Smooth muscle cell (in vitro differentiated cells): ENCODE measurements at regions not wholly inside any gene's neighbourhood (a gene's known extent, or its start where the extent isn't known, plus 50 kb on each side); places are given as distances from the start of the nearest gene placed in this dataset.

ENCODE experiments used
- DNase-seq: peaks from one replicate; lab custom pipeline; 2025; ENCODE audit not compliant: unreplicated experiment; lab: John Stamatoyannopoulos, UW
- H2AFZ ChIP-seq: fragments of 200-600 bp; sonication (generic); 2 replicates; pipeline ENCODE4 v1.6.0; 2016; ENCODE audit warnings: antibody characterized with exemption, low read depth, mild to moderate bottlenecking
- H3F3A ChIP-seq: fragments of 200-600 bp; sonication (generic); 2 replicates; pipeline ENCODE4 v1.6.0; 2017; ENCODE audit warnings: antibody characterized with exemption, low read depth
- H3K27ac ChIP-seq: fragments of 200-600 bp; sonication (generic); 2 replicates; pipeline ENCODE4 v1.5.1; 2016; ENCODE audit warnings: low read depth, mild to moderate bottlenecking
- H3K27me3 ChIP-seq: fragments of 200-600 bp; sonication (generic); 2 replicates; pipeline ENCODE4 v1.6.1; 2016; ENCODE audit warnings: low read depth, mild to moderate bottlenecking
- H3K36me3 ChIP-seq: fragments of 200-600 bp; sonication (generic); 2 replicates; pipeline ENCODE4 v1.5.1; 2016; ENCODE audit warnings: low read depth
- H3K4me1 ChIP-seq: fragments of 200-600 bp; sonication (generic); 2 replicates; pipeline ENCODE4 v1.5.1; 2016; ENCODE audit warnings: low read depth
- H3K4me2 ChIP-seq: fragments of 200-600 bp; sonication (generic); 2 replicates; pipeline ENCODE4 v1.6.0; 2016; ENCODE audit warnings: mild to moderate bottlenecking
- H3K4me3 ChIP-seq: fragments of 200-600 bp; sonication (generic); 2 replicates; pipeline ENCODE4 v1.5.1; 2016; ENCODE audit warnings: mild to moderate bottlenecking
- H3K79me2 ChIP-seq: fragments of 200-600 bp; sonication (generic); 2 replicates; pipeline ENCODE4 v1.6.0; 2016; ENCODE audit warnings: low read depth, mild to moderate bottlenecking
- H3K9ac ChIP-seq: fragments of 200-600 bp; sonication (generic); 2 replicates; pipeline ENCODE4 v1.6.0; 2016; ENCODE audit warnings: low read depth
- H3K9me3 ChIP-seq: fragments of 200-600 bp; sonication (generic); replicated peaks from 2 replicates; pipeline ENCODE4 v1.5.1; 2016; ENCODE audit warnings: low read depth
- H4K20me1 ChIP-seq: fragments of 200-600 bp; sonication (generic); 2 replicates; pipeline ENCODE4 v1.6.0; 2016; ENCODE audit warnings: low read depth
- WGBS: methylation state at CpG from one replicate; pipeline ENCODE4 v1.1.7; 2016; ENCODE audit warnings: low lambda C conversion rate; 5-methylcytosine and 5-hydroxymethylcytosine counted together
- TF ChIP-seq, protein P1 (sequence below): fragments of 200-600 bp; sonication (generic); IDR thresholded peaks from 2 replicates; pipeline ENCODE4 v1.5.1; 2017; ENCODE audit warnings: borderline replicate concordance, mild to moderate bottlenecking, antibody characterized with exemption; ENCODE audit not compliant: insufficient read depth, poor library complexity, severe bottlenecking

DNA sequence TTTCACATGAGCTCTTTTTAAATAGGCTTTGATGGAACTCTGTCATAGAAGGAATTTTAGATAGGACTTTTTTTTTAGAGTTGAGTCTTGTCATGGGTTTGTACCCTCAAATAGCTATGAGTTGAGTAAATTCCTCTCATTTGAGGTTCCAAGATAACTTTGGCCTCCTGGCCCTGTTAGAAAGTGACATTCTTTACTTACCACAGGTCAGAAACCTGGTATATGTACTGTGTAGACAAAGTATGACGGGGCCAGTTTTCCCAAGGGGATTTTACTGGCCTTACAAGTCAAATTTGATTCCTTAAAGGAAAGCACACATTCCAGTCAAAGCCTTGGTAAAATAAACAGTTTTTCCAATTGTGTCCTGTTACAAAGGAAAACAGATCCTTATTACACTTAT, 729.3 kb upstream of the LUZP2 start:
- Histone ChIP-seq H3K79me2 (no peaks in the 10 kb centered on the region), H3K27me3 (no peaks in the 10 kb centered on the region), H3F3A (no peaks in the 10 kb centered on the region), H3K27ac (no peak overlapping the region), H4K20me1 (no peaks in the 10 kb centered on the region), H3K9me3 (peaks cover 13% of the 10 kb centered on the region), H3K9ac (no peak overlapping the region), H3K4me3 (no peak overlapping the region), H3K4me1 (no peaks in the 10 kb centered on the region), H2AFZ (no peak overlapping the region), H3K4me2 (no peak overlapping the region), H3K36me3 (peaks cover 11% of the 10 kb centered on the region)
- WGBS, result 82% methylated on average over 1 of the region's 1 CpG
- TF ChIP-seq, protein P1, sequence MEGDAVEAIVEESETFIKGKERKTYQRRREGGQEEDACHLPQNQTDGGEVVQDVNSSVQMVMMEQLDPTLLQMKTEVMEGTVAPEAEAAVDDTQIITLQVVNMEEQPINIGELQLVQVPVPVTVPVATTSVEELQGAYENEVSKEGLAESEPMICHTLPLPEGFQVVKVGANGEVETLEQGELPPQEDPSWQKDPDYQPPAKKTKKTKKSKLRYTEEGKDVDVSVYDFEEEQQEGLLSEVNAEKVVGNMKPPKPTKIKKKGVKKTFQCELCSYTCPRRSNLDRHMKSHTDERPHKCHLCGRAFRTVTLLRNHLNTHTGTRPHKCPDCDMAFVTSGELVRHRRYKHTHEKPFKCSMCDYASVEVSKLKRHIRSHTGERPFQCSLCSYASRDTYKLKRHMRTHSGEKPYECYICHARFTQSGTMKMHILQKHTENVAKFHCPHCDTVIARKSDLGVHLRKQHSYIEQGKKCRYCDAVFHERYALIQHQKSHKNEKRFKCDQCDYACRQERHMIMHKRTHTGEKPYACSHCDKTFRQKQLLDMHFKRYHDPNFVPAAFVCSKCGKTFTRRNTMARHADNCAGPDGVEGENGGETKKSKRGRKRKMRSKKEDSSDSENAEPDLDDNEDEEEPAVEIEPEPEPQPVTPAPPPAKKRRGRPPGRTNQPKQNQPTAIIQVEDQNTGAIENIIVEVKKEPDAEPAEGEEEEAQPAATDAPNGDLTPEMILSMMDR, result no peak
- no peak for DNase-seq

DNA sequence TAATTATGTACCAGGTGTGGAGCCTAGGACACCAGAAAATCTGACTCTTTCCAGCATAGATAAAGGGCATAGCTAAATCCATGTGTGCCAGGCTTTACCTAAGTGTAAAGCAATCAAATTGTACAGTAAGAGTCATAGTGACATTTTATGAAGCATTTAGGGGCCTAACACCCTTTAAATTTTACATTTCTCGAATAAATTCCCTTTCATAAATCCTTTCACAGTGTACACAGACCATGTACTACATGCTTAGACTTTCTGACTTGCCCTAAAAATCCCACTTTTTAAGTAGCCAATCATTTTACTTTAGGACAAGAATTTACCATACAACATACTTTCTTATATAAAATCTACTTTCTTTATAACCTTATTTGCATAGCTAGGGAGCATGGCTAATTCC, 727.6 kb upstream of the LUZP2 start:
- Histone ChIP-seq H2AFZ (no peak overlapping the region), H3K4me3 (no peak overlapping the region), H3F3A (no peaks in the 10 kb centered on the region), H3K4me1 (no peaks in the 10 kb centered on the region), H3K36me3 (peaks cover 11% of the 10 kb centered on the region), H3K9ac (no peak overlapping the region), H4K20me1 (no peaks in the 10 kb centered on the region), H3K27ac (no peak overlapping the region), H3K4me2 (no peak overlapping the region), H3K79me2 (no peaks in the 10 kb centered on the region), H3K27me3 (no peaks in the 10 kb centered on the region), H3K9me3 (peaks cover 13% of the 10 kb centered on the region)
- TF ChIP-seq, protein P1, result no peak
- DNase-seq, result no peak
- 92% methylated on average over 1 of the region's 1 CpG for WGBS

DNA sequence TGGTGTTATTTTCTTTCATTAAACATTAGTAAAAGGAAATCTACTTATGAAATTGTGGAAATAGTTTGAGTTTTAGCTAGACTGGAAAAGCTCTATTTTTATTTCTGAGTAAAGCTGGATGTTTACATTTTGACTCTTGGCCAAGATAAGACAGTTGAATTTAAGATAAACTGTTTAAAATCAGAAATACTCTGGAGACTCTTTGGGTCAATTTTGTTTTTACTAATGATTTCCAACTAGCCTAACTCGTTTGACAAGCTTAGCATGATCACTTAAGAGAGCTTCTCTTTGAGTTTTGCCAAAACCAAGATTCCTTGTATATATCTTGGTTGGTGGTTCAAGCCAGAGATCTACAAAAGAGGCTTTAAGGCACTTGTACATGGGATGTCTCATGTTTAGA, 724.8 kb upstream of the LUZP2 start:
- no peaks in the 10 kb centered on the region for H3K79me2 ChIP-seq
- H3K9me3 ChIP-seq, result peaks cover 8% of the 10 kb centered on the region
- no peaks in the 10 kb centered on the region for H3F3A ChIP-seq
- peaks cover 11% of the 10 kb centered on the region for H3K36me3 ChIP-seq
- H4K20me1 ChIP-seq, result no peaks in the 10 kb centered on the region
- TF ChIP-seq, protein P1, result no peak
- H3K4me2 ChIP-seq, result peak overlapping the region; percentile 8
- no peak overlapping the region for H3K9ac ChIP-seq
- no peak for DNase-seq
- no peaks in the 10 kb centered on the region for H3K27me3 ChIP-seq
- 28% methylated on average over 1 of the region's 1 CpG for WGBS
- H3K27ac ChIP-seq, result peak overlapping the region; percentile 19
- H3K4me1 ChIP-seq, result no peaks in the 10 kb centered on the region
- H3K4me3 ChIP-seq, result no peak overlapping the region
- H2AFZ ChIP-seq, result peak overlapping the region; percentile 68

DNA sequence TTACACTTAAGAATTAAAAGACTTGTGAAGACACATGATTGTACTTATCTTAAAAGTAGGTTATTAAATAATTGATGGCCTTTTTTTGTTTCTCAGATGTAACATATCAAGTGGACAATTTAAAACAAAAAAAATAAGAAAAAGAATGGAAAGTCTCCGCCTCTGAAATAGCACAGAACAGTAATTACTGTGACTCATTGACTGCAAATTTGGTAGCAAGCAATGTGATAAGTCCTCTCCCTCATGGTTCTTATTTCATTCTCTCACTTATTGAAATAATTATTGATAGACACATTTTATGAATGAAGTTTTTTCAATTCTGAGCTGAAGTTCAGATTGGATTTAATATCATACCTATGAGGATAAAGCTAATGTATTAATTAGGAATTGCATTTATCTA, 717.9 kb upstream of the LUZP2 start:
- peak overlapping the region; percentile 72 for H3K4me2 ChIP-seq
- no peak for DNase-seq
- H3K36me3 ChIP-seq, result no peaks in the 10 kb centered on the region
- no peaks in the 10 kb centered on the region for H3K27me3 ChIP-seq
- 6% methylated on average over 1 of the region's 1 CpG for WGBS
- H3K4me1 ChIP-seq, result peaks cover 13% of the 10 kb centered on the region
- peak overlapping the region; percentile 50 for H3K9ac ChIP-seq
- no peaks in the 10 kb centered on the region for H4K20me1 ChIP-seq
- TF ChIP-seq, protein P1, result no peak
- H3K9me3 ChIP-seq, result no peaks in the 10 kb centered on the region
- H3K27ac ChIP-seq, result peak overlapping the region; percentile 90
- no peak overlapping the region for H3K4me3 ChIP-seq
- no peaks in the 10 kb centered on the region for H3F3A ChIP-seq
- no peaks in the 10 kb centered on the region for H3K79me2 ChIP-seq
- peak overlapping the region; percentile 82 for H2AFZ ChIP-seq
